ENCODE measurements at regions not wholly inside any gene's neighbourhood (a gene's known extent, or its start where the extent isn't known, plus 50 kb on each side); places are given as distances from the start of the nearest gene placed in this dataset.
"Not testable (repeated sequence)": the region's sequence is repeated elsewhere in the genome, so short reads cannot be mapped to it uniquely, and the experiment has no call there.

DNA sequence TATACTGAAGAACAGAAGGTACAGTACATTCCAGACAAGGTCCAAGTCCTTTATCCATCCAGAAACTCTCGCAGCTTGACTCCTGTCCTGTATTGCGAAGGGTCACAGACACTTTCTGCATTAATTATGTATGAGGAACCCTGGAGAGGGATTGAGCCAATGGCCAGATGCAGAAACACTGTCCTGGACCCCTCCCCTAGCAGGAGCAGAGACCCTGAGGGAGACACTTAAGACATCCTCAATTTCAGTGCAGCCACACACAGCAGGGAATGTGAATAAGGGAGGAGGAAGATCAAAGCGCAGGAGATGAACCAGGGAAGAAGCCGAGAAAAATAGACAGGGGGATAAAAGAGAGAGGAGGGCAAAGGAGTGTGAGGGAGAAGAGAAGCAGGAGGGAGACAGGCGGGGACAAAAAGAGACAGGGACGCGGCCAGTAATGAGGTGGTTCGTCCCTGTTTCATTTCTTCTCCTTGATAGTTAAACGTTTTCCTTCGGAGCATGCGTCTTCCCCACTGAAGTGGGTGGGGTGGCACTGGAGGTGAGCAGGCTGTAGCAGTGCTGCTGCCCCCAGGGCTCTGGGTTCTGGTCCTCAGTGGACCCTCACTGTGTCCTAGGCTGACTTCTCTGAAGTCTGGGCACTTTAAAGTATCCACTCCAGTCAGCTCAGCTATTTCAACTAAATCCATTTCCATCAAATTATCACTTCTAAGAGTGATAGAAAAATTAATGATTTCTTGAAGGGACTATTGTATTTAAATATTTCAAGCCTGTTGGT is 356.4 kb upstream of the NOCT start:
- no peak for ATAC-seq

GRCh38 chr4:138658518-138658917 is 357.1 kb upstream of the NOCT start:
- ATAC-seq (no peak), DNase-seq (no peak)

More for the DNA sequence above, 356.4 kb upstream of the NOCT start:
- DNase-seq, result no peak

DNA sequence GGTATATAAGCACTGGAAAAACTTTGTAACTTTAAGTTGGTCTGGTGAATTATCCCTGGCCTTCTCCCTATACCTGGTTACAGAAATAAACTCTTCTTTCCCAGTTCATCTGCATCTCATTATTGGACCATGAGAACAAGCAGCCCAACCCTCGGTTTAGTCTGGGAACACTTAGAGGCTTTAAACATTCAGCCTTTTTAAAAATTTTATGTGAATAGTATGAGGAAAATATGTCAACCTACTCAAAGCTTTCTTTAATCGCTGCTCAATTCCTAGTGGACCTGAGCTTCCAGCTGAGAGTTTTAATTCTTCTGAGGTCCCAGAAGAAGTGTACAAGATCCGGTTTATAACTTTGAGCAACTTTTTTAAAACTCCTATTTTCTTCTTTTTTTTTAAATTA is 358.6 kb upstream of the NOCT start:
- no peak for DNase-seq
- ATAC-seq, result no peak

DNA sequence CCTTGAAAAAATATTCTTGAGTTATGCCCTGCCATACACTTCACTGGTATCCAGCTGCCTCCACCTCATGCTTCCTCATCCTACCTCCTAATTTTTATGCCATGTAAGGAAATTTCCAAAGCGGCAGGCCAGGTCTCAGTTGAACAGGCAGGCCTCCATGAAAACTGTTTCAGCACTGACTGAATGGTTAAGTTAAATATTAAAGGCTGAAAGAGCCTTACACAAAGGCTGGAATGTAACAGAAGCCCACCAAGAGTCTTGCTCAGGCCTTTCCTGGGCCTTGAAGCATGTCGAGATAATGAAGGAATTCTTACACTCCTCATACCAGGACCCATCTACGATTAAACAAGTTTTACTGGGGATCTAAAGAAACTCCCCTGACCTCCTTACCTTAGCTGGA is 359.6 kb upstream of the NOCT start:
- DNase-seq (no peak), ATAC-seq (no peak)

GRCh38 chr4:138655286-138655685 is 360.3 kb upstream of the NOCT start:
- no peak for DNase-seq
- ATAC-seq, result no peak

DNA sequence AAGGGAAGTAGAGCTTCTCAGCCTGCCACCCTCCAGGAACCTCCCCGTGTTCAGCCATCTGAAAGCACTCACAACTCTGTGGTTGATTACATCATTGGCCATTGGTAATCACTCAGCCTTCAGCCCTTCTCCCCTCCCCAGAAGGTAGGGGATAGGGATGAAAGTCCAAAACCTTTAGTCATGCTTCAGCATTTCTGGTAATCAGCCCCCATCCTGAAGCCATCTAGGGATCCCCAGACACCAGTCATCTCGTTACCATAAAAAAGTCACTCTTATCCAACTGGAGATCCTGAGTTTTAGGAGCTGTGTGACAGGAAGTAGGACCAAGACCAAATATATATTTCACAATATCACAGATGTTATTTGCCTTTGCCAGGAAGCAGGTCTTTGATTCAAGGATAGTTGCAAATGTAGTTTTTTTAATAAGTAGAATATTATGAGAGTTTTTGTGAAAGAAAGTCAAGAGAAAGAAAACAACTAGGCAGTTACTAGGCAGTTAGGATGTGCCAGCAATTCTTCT is 364.6 kb upstream of the NOCT start:
- ATAC-seq, result no peak
- no peak for DNase-seq

DNA sequence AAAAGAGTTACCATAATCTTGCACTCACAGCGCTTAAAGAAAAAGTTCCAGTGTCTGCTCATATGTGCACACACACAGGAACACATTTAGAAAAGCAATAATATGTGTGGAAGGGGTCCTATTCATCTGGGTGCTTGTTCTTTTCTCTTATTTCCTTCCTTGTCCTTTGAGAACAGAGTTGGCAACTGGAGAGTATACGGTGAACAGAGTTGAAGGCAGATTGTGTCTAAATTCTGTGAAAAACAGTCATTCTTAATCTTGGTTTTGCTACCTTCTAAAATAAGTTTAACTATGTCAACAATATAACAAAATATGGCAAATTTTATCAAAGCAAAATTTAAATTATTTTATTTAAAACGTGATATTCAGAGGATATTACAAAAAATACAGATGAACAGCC is 365.1 kb upstream of the NOCT start:
- DNase-seq (no peak), ATAC-seq (no peak)

DNA sequence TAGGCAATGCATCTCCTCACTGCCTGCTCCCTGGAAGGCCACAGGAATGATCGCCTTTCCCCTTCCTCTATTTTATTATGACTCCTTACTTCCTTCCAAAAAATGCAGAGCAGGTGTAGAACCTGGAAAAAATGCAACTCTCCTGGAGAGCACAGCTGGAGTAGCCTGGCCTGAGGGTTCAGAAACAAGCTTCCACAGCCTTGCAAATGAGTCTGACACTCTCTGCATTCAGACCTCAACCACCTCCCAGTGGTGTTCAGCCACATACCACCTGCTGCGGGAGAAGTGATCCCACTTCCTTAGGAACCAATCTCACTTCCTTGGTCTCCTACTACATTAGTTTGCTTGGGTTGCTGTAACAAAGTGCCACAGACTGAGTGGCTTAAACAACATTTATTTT is 368.1 kb upstream of the NOCT start:
- DNase-seq (no peak), ATAC-seq (no peak)

- ATAC-seq, result no peak
- no peak for DNase-seq
These were observed 369.2 kb upstream of the NOCT start for GRCh38 chr4:138646383-138646782.

- DNase-seq (no peak), ATAC-seq (no peak)
These were observed 370.3 kb upstream of the NOCT start for GRCh38 chr4:138645289-138645688.

DNA sequence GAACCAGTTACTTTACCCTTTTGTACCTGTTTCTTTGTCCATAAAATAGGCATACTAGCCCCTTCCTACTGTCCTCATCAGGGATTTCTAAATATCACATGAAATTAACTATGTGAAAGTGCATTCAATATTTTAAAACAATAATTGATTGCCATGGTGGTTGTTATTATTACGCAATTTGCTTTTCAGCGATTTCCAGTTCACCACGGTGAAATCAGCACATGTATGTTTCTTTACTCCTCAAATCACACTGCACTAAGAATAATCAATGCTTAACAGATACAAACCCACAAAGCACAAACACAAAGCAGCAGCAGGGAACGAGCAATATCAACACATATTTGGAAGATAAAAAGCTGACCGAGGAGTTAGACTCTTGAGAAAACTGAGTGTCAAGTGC is 371.3 kb upstream of the NOCT start:
- no peak for DNase-seq
- no peak for ATAC-seq

GRCh38 chr4:138643827-138644226 is 371.8 kb upstream of the NOCT start:
- no peak for DNase-seq
- no peak for ATAC-seq

- no peak for DNase-seq
These were observed 376.4 kb upstream of the NOCT start for GRCh38 chr4:138639018-138639741.

DNA sequence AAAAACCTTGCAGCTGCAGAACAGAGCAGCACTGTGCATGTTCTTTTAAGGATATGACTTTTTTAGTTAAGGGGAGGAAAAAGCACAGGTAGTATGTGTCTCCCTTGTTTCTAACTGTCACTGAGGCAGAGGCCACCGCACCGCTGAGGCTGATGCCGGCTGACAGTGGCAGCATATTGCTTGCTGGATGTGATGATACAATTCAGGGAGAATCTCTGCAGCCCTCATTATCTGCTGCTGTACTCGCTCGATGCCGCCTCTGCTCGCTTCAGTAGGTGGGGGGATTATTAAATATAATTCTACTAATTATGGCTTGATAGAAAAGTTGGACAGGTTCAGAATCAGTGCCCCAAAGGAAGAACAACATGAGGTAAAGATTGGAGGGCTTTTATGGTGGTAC is 378.8 kb upstream of the NOCT start:
- no peak for ATAC-seq
- no peak for DNase-seq

More at GRCh38 chr4:138639018-138639741, 376.4 kb upstream of the NOCT start:
- no peak for ATAC-seq

GRCh38 chr4:138634915-138635314 is 380.7 kb upstream of the NOCT start:
- ATAC-seq (no peak), DNase-seq (no peak)

DNA sequence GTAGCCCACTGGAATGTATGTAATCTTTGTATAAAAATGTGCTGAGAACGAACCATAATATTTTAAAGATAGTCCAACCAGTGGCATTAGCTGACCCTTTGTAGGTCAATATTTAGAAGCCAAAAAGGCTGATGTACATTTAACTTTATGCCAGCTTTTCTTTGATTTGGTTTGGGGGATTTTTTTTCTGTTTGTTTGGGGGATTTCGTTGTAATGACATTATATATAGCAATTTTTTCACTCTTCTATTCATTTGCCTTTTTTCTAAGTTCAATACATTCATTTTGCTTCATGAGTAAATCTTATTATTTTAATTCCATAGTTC is 382.0 kb upstream of the NOCT start:
- DNase-seq (no peak), ATAC-seq (no peak)

- DNase-seq, result no peak
- no peak for ATAC-seq
These were observed 382.6 kb upstream of the NOCT start for GRCh38 chr4:138632856-138633579.

DNA sequence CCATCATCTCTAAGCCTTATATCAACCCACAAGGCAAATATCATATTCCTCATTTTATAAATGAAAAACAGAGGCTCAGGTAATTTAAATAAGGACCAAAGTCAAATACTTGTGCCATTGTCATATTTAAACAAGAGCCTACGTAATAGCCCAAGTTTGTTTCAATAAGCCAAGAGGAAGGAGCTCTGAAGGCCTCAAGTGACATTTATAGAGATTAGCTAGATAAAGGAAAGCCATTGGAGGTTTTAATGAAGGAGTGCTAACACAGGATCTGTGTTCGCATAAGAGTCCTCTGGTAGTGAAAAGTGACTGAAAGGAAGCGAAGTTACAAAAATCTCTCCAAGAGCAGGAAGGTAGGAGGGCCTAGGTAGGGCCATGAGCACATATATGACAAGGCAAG is 384.9 kb upstream of the NOCT start:
- DNase-seq (no peak), ATAC-seq (no peak)

GRCh38 chr4:138629669-138630068 is 385.9 kb upstream of the NOCT start:
- DNase-seq, result no peak
- no peak for ATAC-seq

GRCh38 chr4:138627096-138627495 is 384.9 kb upstream of the SLC7A11 start:
- no peak for ATAC-seq
- no peak for DNase-seq

GRCh38 chr4:138622362-138622761 is 380.2 kb upstream of the SLC7A11 start:
- DNase-seq, ATAC-seq: not testable (repeated sequence)

GRCh38 chr4:138616775-138617174 is 374.6 kb upstream of the SLC7A11 start:
- no peak for ATAC-seq
- no peak for DNase-seq
